ENCODE measurements at regions not wholly inside any gene's neighbourhood (a gene's known extent, or its start where the extent isn't known, plus 50 kb on each side); places are given as distances from the start of the nearest gene placed in this dataset.

GRCh38 chr5:103407402-103407801, 148.8 kb downstream of the MACIR start:
- no peak for TF ChIP-seq CTCF (IDR thresholded peaks at IDR 0.05; ENCODE audit: borderline replicate concordance, control extremely low read depth, extremely low read depth, insufficient read depth, missing control alignments)
- DNase-seq (ENCODE audit: low spot score), result no peak
- in situ Hi-C loops (cut with MboI; ENCODE audit: low sequenced_read_pairs, unreplicated experiment), result no loop called here

- no peak for TF ChIP-seq CTCF (IDR thresholded peaks at IDR 0.05; ENCODE audit: borderline replicate concordance, control extremely low read depth, extremely low read depth, insufficient read depth, missing control alignments)
- no peak for DNase-seq (ENCODE audit: low spot score)
- in situ Hi-C loops (cut with MboI; ENCODE audit: low sequenced_read_pairs, unreplicated experiment), result no loop called here
Observed at GRCh38 chr5:103404483-103404882, 145.9 kb downstream of the MACIR start.

GRCh38 chr5:103402851-103403250, 144.3 kb downstream of the MACIR start:
- no peak for DNase-seq (ENCODE audit: low spot score)
- in situ Hi-C loops (cut with MboI; ENCODE audit: low sequenced_read_pairs, unreplicated experiment), result no loop called here
- TF ChIP-seq CTCF (IDR thresholded peaks at IDR 0.05; ENCODE audit: borderline replicate concordance, control extremely low read depth, extremely low read depth, insufficient read depth, missing control alignments), result no peak

GRCh38 chr5:103397739-103398581, 139.4 kb downstream of the MACIR start:
- no peak for TF ChIP-seq CTCF (IDR thresholded peaks at IDR 0.05; ENCODE audit: borderline replicate concordance, control extremely low read depth, extremely low read depth, insufficient read depth, missing control alignments)
- no peak for DNase-seq (ENCODE audit: low spot score)
- in situ Hi-C loops (cut with MboI; ENCODE audit: low sequenced_read_pairs, unreplicated experiment), result no loop called here

GRCh38 chr5:103394676-103395075, 136.1 kb downstream of the MACIR start:
- DNase-seq (ENCODE audit: low spot score), result no peak
- in situ Hi-C loops (cut with MboI; ENCODE audit: low sequenced_read_pairs, unreplicated experiment), result no loop called here
- no peak for TF ChIP-seq CTCF (IDR thresholded peaks at IDR 0.05; ENCODE audit: borderline replicate concordance, control extremely low read depth, extremely low read depth, insufficient read depth, missing control alignments)

- no peak for DNase-seq (ENCODE audit: low spot score)
- no peak for TF ChIP-seq CTCF (IDR thresholded peaks at IDR 0.05; ENCODE audit: borderline replicate concordance, control extremely low read depth, extremely low read depth, insufficient read depth, missing control alignments)
- in situ Hi-C loops (cut with MboI; ENCODE audit: low sequenced_read_pairs, unreplicated experiment), result no loop called here
Observed at GRCh38 chr5:103393101-103393754, 134.7 kb downstream of the MACIR start.
